Right lobe of liver (tissue), 4 donors: ENCODE measurements at regions not wholly inside any gene's neighbourhood (a gene's known extent, or its start where the extent isn't known, plus 50 kb on each side); places are given as distances from the start of the nearest gene placed in this dataset.

ENCODE experiments used
- CTCF ChIP-seq, 4 donors: fragments of 200-600 bp in 3 of 4; fragments of 450-650 bp in 1 of 4; IDR thresholded peaks; one replicate each; pipeline versions ENCODE4 v1.5.1 to v1.8.0; 2016 to 2022; ENCODE audit warnings: antibody characterized with exemption in 4 of 4, mild to moderate bottlenecking in 2 of 4
- POLR2A ChIP-seq: fragments of 450-650 bp; IDR thresholded peaks from one replicate; pipeline ENCODE4 v1.6.1; 2017; ENCODE audit warnings: antibody characterized with exemption, mild to moderate bottlenecking
- donor health status: DM: no; HTN: no; CAD: no.
- donor health status: DM: no; HTN: no; CAD: no.
- donor health status: DM: no; HTN: yes; CAD: no.

GRCh38 chr6:44037847-44038542, 89.3 kb downstream of the MRPL14 start:
- TF ChIP-seq CTCF (IDR thresholded peaks at IDR 0.05) (no peak), POLR2A (no peak)
